HCEC 1CT (cell line): ENCODE measurements at regions not wholly inside any gene's neighbourhood (a gene's known extent, or its start where the extent isn't known, plus 50 kb on each side); places are given as distances from the start of the nearest gene placed in this dataset.

Experiments
- DNase-seq: peaks from one replicate; pipeline ENCODE4 v3.0.0-alpha.2; 2017

- DNase-seq, result no peak
These were observed 139.5 kb downstream of the DAD1 start for GRCh38 chr14:22449600-22449905.

DNA sequence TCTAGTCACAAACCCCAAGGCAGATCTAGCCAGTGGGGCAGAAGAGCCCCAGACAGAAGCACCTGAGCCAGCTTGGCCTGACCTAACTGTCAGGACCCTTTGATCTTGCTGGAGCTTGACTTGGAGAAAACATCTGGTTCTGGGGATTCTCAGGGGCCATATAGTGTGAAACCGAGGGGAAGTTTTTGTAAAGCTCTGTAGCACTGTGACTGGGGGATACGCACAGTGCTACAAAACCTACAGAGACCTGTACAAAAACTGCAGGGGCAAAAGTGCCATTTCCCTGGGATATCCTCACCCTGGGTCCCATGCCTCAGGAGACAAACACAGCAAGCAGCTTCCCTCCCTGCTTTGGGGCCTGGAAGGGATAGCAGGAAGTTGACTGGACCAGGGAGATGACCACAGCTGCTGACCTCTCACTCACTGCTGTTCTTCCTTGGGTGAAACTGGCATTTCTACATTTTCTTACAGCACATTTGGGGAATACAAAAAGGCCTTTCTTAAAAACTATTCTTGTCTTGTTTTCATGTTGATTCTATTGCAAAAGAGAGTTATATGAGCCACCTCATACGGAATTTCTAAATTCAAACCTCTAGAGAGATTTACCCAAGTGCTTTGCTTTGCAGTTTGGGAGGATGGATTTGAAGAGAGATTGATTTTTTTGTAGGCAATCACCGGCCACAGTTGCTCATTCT, 140.0 kb downstream of the DAD1 start:
- peak; percentile 50 for DNase-seq

GRCh38 chr14:22448035-22448904, 140.8 kb downstream of the DAD1 start:
- no peak for DNase-seq

GRCh38 chr14:22438742-22439141, 150.3 kb downstream of the DAD1 start:
- no peak for DNase-seq

DNA sequence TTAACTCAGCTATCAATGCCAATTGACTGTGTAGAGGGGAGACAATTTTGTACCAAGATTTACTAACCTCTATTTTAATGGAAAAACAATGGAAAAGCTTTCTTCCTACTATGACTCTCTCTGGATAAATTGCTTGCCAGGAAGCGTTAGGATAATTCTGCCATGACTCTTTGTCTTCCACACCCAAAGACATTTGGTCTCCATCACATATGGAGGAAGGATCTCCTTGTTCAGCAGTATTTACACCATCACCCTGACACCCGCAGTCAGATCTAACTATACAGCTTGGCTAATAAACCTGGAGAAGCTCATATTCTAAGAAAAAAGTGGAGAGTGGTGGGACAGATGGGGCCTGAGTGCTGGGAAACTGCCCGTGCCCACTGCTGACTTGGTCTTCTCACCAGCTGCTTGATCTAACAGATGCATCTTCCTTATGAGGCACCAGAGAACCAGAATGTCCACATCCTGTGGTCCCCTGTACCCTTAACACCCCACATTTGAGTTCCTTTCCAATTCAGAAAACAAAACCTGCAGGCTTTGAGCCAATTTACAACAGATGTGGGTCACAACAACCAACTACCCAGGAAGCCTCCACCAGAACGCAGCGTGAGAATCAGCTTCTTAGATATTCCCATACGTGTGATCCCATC, 154.0 kb downstream of the DAD1 start:
- no peak for DNase-seq

DNA sequence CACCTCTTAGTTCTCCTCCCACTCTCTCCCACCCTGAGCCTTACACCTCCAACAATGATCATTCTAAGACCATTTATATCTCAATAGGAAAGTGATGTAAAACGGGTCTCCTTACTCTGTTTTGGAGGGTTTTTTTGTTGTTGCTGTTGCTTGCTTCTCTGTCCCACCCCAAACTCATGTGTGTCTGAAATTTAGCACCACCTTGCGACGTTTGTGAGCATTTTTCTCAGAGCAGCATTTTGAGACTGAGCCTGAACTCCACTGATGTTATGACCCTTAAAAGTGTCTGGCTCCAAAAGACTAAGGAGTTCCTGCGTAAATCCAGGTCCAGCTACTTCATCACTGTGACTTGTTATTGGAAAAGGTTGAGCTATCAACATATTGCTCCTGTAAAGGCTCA, 155.0 kb downstream of the DAD1 start:
- no peak for DNase-seq

DNA sequence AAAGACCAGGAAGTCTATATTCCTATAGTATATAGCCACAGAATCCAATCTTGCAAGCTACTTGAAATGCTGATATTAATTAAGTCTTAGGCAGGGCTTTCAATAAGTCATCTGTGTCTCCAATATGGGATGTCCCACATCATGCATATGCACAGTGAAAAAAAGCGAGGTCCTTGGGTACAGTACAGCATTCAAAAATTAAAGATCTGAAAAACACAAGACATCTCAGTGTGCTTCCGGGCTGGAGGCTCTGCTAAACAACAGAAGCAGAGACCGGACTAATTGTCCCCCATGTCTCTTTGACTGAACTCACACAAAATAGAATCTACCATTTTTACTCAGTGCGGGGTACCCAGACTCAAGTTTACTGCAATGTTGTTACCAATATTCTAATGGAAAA, 156.0 kb downstream of the DAD1 start:
- DNase-seq, result no peak

GRCh38 chr14:22432348-22432976, 156.6 kb downstream of the DAD1 start:
- peak; percentile 89 for DNase-seq

- no peak for DNase-seq
These were observed 159.3 kb downstream of the DAD1 start for GRCh38 chr14:22429546-22430294.

- DNase-seq, result no peak
These were observed 160.2 kb downstream of the DAD1 start for GRCh38 chr14:22428700-22429291.

GRCh38 chr14:22427771-22428231, 161.2 kb downstream of the DAD1 start:
- DNase-seq, result peak; percentile 57

- DNase-seq, result no peak
These were observed 162.3 kb downstream of the DAD1 start for GRCh38 chr14:22426711-22427110.

DNA sequence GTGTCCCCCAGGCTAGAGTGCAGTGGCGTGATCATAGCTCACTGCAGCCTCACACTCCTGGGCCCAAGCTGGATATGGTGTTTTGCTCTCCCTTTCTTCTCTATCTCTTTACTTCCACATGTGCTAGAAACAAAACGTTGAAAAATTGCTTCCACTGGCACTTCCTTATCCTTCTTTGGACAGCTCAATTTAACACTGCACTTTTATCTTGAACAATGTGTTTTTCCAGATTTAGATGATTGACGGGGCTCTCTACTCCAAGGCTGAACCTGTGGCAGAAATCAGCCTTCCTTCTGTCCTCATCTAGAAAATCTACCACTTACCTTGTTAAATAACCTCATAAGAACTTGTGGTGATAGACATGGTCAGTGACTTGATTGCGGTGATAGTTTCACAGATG, 165.1 kb downstream of the DAD1 start:
- DNase-seq, result no peak

DNA sequence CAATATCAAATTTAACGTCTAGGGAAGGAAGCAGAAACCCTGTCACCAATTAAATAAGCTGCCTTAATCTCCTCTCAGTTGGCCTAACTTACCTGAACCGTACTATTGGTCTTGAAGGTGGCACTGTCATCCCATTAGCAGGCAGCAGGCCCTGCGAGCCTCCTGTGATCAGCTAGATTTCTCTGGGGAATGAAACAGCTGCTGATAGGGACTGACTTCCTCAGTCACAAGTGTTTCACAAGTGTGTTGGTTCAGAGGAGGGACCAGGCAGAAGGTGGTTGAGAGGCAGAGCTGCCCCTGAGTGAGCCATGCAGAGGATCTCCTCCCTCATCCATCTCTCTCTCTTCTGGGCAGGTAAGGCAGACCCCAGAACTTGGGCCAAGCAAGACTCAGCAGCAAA, 166.8 kb downstream of the DAD1 start:
- no peak for DNase-seq

DNA sequence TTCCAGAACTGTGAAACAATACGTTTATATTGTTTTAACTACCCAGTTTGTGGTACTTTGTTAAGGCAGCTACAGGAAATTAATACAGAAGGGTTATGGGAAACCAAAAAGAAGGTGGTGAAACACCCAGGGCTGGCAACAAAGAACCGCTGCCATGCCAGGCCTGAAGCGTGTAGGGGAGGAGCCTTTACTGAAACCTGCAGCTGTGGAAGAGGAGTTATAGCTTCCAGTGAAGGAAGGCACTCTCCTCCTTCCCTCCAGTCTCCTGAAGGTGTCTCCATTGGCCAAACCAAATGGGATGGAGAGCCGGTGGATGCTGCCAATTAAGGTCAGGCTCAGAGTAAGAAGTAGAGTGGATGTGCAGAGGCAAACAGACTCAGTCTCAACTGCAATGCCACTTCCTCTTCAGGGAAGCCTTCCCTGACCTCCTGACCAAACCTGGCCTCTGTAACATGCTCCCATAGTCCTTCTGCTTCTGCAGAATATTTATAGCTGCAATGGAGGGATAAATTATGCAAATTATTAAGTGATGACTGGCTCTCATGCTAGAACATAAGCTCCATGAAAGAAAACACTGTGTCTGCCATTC, 168.3 kb downstream of the DAD1 start:
- DNase-seq, result no peak

DNA sequence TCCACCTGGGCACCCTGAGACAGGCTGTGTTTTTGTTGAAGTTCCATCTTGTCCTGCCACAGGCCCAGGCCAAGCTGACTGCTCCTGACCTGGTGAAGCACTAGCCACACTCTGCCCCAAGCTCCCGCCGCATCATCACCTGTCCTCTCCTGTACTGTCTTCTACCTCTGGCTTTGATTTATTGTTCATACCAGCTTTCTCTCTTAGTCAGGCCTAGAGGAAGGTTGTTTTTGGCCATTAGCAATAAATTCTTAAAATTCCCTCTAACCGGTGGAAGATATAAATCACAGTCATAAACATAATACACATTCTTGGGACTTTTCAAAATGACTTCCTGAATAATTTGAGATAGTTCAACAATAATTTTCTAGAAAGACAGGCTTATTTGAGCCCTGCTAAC, 169.4 kb downstream of the DAD1 start:
- no peak for DNase-seq

GRCh38 chr14:22418631-22419030, 170.4 kb downstream of the DAD1 start:
- no peak for DNase-seq

DNA sequence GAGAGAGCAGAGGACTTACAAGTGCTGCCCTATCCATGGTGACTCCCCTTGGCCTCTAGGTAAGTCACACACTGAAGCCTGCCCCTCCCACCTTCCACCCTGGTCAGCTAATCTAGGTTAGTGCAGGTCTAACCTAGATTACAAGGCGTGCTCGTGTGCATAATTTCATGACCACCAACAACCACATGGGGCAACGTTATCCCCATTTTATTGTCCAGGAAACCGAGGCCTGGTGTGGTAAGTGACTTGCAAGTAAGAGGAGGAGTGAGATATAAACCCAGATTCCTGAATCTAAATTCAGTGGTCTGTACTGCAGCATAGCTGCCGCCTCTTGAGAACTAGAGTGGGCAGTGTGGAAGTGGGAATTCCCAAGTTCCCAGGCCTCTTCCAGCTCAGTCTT, 171.1 kb downstream of the DAD1 start:
- no peak for DNase-seq

DNA sequence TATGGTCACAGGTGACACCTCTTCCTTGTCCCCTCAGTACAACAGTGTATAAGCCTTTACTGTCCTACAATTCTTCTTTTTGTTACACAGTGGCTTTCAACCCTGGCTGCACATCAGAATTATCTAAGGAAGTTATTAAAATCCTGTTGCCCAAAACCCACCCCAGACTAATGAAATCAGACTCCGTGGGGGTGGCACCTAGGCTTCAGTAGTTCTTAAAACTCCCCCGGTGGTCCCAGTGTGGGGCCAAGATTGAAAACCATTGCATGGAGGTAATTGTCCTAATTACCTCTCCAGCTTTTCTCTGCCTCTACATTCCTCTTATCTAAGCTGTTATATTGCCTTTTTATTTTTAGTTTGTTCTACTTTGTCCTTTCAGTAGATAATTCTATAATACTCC, 172.8 kb downstream of the DAD1 start:
- DNase-seq, result no peak

- DNase-seq, result no peak
These were observed 173.4 kb downstream of the DAD1 start for GRCh38 chr14:22415605-22415959.

GRCh38 chr14:22414876-22415604, 174.0 kb downstream of the DAD1 start:
- DNase-seq, result no peak
